GM23248 (cell line): ENCODE measurements at regions not wholly inside any gene's neighbourhood (a gene's known extent, or its start where the extent isn't known, plus 50 kb on each side); places are given as distances from the start of the nearest gene placed in this dataset.
A peak's percentile ranks its signal among the peaks of the same experiment; 100 is the strongest.

Source experiments
- DNase-seq: peaks from one replicate; pipeline ENCODE4 v3.0.0-alpha.2; 2015
- H2AFZ ChIP-seq: fragments of 200-600 bp; sonication (generic); 2 replicates; pipeline ENCODE4 v1.6.1; 2016; ENCODE audit warnings: antibody characterized with exemption
- H3F3A ChIP-seq: fragments of 200-600 bp; sonication (generic); 2 replicates; pipeline ENCODE4 v1.6.1; 2016; ENCODE audit warnings: mild to moderate bottlenecking, antibody characterized with exemption, mixed run types; ENCODE audit not compliant: insufficient read depth
- H3K27ac ChIP-seq: fragments of 200-600 bp; sonication (generic); 2 replicates; pipeline ENCODE4 v1.5.1; 2016; ENCODE audit warnings: mild to moderate bottlenecking
- H3K27me3 ChIP-seq: fragments of 200-600 bp; sonication (generic); replicated peaks from 2 replicates; pipeline ENCODE4 v1.6.1; 2016; ENCODE audit warnings: mild to moderate bottlenecking; ENCODE audit not compliant: insufficient read depth
- H3K36me3 ChIP-seq: fragments of 200-600 bp; sonication (generic); 2 replicates; pipeline ENCODE4 v1.6.1; 2016; ENCODE audit warnings: low read depth, mild to moderate bottlenecking
- H3K4me1 ChIP-seq: fragments of 200-600 bp; sonication (generic); 2 replicates; pipeline ENCODE4 v1.6.1; 2016; ENCODE audit warnings: mild to moderate bottlenecking; ENCODE audit not compliant: insufficient read depth
- H3K4me2 ChIP-seq: fragments of 200-600 bp; sonication (generic); one replicate; pipeline ENCODE4 v1.6.1; 2016; ENCODE audit warnings: mild to moderate bottlenecking; ENCODE audit not compliant: unreplicated experiment
- H3K4me3 ChIP-seq: fragments of 200-600 bp; sonication (generic); 2 replicates; pipeline ENCODE4 v1.5.1; 2016; ENCODE audit warnings: mild to moderate bottlenecking
- H3K79me2 ChIP-seq: fragments of 200-600 bp; sonication (generic); 2 replicates; pipeline ENCODE4 v1.6.1; 2016; ENCODE audit warnings: mild to moderate bottlenecking; ENCODE audit not compliant: insufficient read depth
- H3K9ac ChIP-seq: fragments of 200-600 bp; sonication (generic); 2 replicates; pipeline ENCODE4 v1.6.1; 2016; ENCODE audit warnings: mild to moderate bottlenecking
- H3K9me2 ChIP-seq: fragments of 200-600 bp; sonication (generic); 2 replicates; pipeline ENCODE4 v1.6.1; 2016; ENCODE audit warnings: mixed run types, mild to moderate bottlenecking, moderate library complexity; ENCODE audit not compliant: insufficient read depth
- H3K9me3 ChIP-seq: fragments of 200-600 bp; sonication (generic); one replicate; pipeline ENCODE4 v1.6.1; 2017; ENCODE audit warnings: low read depth
- H4K20me1 ChIP-seq: fragments of 200-600 bp; sonication (generic); 2 replicates; pipeline ENCODE4 v1.6.0; 2016; ENCODE audit not compliant: insufficient read depth
- EZH2 ChIP-seq: fragments of 200-600 bp; sonication (generic); IDR thresholded peaks from 2 replicates; pipeline ENCODE4 v1.6.1; 2018; ENCODE audit warnings: antibody characterized with exemption, mild to moderate bottlenecking; ENCODE audit not compliant: insufficient read depth, poor library complexity, severe bottlenecking
- EZH2phosphoT487 ChIP-seq: fragments of 200-600 bp; sonication (generic); IDR thresholded peaks from 2 replicates; pipeline ENCODE4 v1.6.1; 2018; ENCODE audit warnings: antibody characterized with exemption, moderate library complexity, mild to moderate bottlenecking, low read depth; ENCODE audit not compliant: insufficient read depth
- WGBS, 2 experiments: methylation state at CpG; one replicate each; pipeline ENCODE4 v1.1.6; 2015 to 2017; ENCODE audit warnings: low lambda C conversion rate in 2 of 2, low coverage in 1 of 2; ENCODE audit errors: missing lambda C conversion rate in 2 of 2; 5-methylcytosine and 5-hydroxymethylcytosine counted together
- in situ Hi-C: fragments of 300-500 bp; cut with MboI; formaldehyde crosslinking; loops from 2 replicates; pipeline ENCODE4 v1.15.0; 2020

GRCh38 chr5:67674159-67674655, 477.6 kb upstream of the CD180 start:
- H3K4me2 ChIP-seq = no peak overlapping the region
- no peak overlapping the region for H3K27ac ChIP-seq
- TF ChIP-seq EZH2 (no peak), EZH2phosphoT487 (no peak)
- no peak overlapping the region for H3K4me3 ChIP-seq
- H3F3A ChIP-seq = no peaks in the 10 kb centered on the region
- peaks cover 8% of the 10 kb centered on the region; the same call in 1 of the 2 replicates for H3K4me1 ChIP-seq
- H3K36me3 ChIP-seq = no peaks in the 10 kb centered on the region
- no peaks in the 10 kb centered on the region for H3K79me2 ChIP-seq
- H2AFZ ChIP-seq = no peak overlapping the region
- no peak overlapping the region for H3K9ac ChIP-seq
- no peaks in the 10 kb centered on the region for H4K20me1 ChIP-seq
- H3K9me3 ChIP-seq = no peaks in the 10 kb centered on the region
- in situ Hi-C loops = loop anchor here (25.0 kb wide), 1 partner anchor 588 kb away; no protein-coding TSS in a partner anchor
- no peak for DNase-seq
- no peaks in the 10 kb centered on the region for H3K9me2 ChIP-seq
- no peaks in the 10 kb centered on the region for H3K27me3 ChIP-seq

GRCh38 chr5:67673618-67674017, 477.0 kb upstream of the CD180 start:
- peaks cover 8% of the 10 kb centered on the region; the same call in 1 of the 2 replicates for H3K4me1 ChIP-seq
- no peaks in the 10 kb centered on the region for H3K36me3 ChIP-seq
- no peaks in the 10 kb centered on the region for H4K20me1 ChIP-seq
- H3K9me3 ChIP-seq = no peaks in the 10 kb centered on the region
- TF ChIP-seq EZH2phosphoT487 = no peak
- no peak overlapping the region for H2AFZ ChIP-seq
- H3K27ac ChIP-seq = no peak overlapping the region
- no peak overlapping the region for H3K4me2 ChIP-seq
- no peak for DNase-seq
- H3F3A ChIP-seq = no peaks in the 10 kb centered on the region
- H3K79me2 ChIP-seq = no peaks in the 10 kb centered on the region
- no peak overlapping the region for H3K9ac ChIP-seq
- in situ Hi-C loops = loop anchor here (25.0 kb wide), 1 partner anchor 589 kb away; no protein-coding TSS in a partner anchor
- no peak overlapping the region for H3K4me3 ChIP-seq
- H3K27me3 ChIP-seq = no peaks in the 10 kb centered on the region
- no peaks in the 10 kb centered on the region for H3K9me2 ChIP-seq

- Histone ChIP-seq H4K20me1 (no peaks in the 10 kb centered on the region), H3K27ac (no peak overlapping the region), H3K79me2 (no peaks in the 10 kb centered on the region), H2AFZ (no peak overlapping the region), H3F3A (no peaks in the 10 kb centered on the region), H3K9me3 (no peaks in the 10 kb centered on the region), H3K9ac (no peak overlapping the region), H3K4me2 (no peak overlapping the region), H3K36me3 (no peaks in the 10 kb centered on the region), H3K9me2 (no peaks in the 10 kb centered on the region), H3K27me3 (no peaks in the 10 kb centered on the region), H3K4me1 (peaks cover 8% of the 10 kb centered on the region; the same call in 1 of the 2 replicates), H3K4me3 (no peak overlapping the region)
- in situ Hi-C loops = loop anchor here (25.0 kb wide), 1 partner anchor 589 kb away; no protein-coding TSS in a partner anchor
- no peak for TF ChIP-seq EZH2phosphoT487
- no peak for TF ChIP-seq EZH2
- DNase-seq = no peak
- WGBS, 2 experiments = 83 to 89% methylated on average over 3 of the region's 3 CpGs
These were observed 476.6 kb upstream of the CD180 start for GRCh38 chr5:67673180-67673579.

- Histone ChIP-seq H3K4me1 (peaks cover 8% of the 10 kb centered on the region; the same call in 1 of the 2 replicates), H3K9ac (no peak overlapping the region), H3K79me2 (no peaks in the 10 kb centered on the region), H3K4me2 (no peak overlapping the region), H3K4me3 (no peak overlapping the region), H3K36me3 (no peaks in the 10 kb centered on the region), H2AFZ (no peak overlapping the region), H3K27me3 (no peaks in the 10 kb centered on the region), H3F3A (no peaks in the 10 kb centered on the region), H3K27ac (no peak overlapping the region), H4K20me1 (no peaks in the 10 kb centered on the region), H3K9me2 (no peaks in the 10 kb centered on the region), H3K9me3 (no peaks in the 10 kb centered on the region)
- WGBS, 2 experiments = 60 to 74% methylated on average over 1 of the region's 1 CpG
- in situ Hi-C loops = loop anchor here (25.0 kb wide), 1 partner anchor 590 kb away; no protein-coding TSS in a partner anchor
- DNase-seq = peak; percentile 66
- no peak for TF ChIP-seq EZH2phosphoT487
- TF ChIP-seq EZH2 = no peak
These were observed 476.0 kb upstream of the CD180 start for GRCh38 chr5:67672636-67673035.

- 41 to 60% methylated on average over 2 of the region's 2 CpGs for WGBS, 2 experiments
- no peak overlapping the region for H3K9ac ChIP-seq
- no peaks in the 10 kb centered on the region for H3K79me2 ChIP-seq
- H3K9me2 ChIP-seq = no peaks in the 10 kb centered on the region
- TF ChIP-seq EZH2phosphoT487 (no peak), EZH2 (no peak)
- H3K27me3 ChIP-seq = no peaks in the 10 kb centered on the region
- no peak for DNase-seq
- H3K36me3 ChIP-seq = no peaks in the 10 kb centered on the region
- peaks cover 8% of the 10 kb centered on the region; the same call in 1 of the 2 replicates for H3K4me1 ChIP-seq
- H3K27ac ChIP-seq = no peak overlapping the region
- no peak overlapping the region for H3K4me3 ChIP-seq
- no peak overlapping the region for H3K4me2 ChIP-seq
- no peaks in the 10 kb centered on the region for H4K20me1 ChIP-seq
- in situ Hi-C loops = loop anchor here (25.0 kb wide), 1 partner anchor 592 kb away; no protein-coding TSS in a partner anchor
- H3F3A ChIP-seq = no peaks in the 10 kb centered on the region
- H2AFZ ChIP-seq = no peak overlapping the region
- H3K9me3 ChIP-seq = no peaks in the 10 kb centered on the region
These were observed 473.3 kb upstream of the CD180 start for GRCh38 chr5:67669916-67670315.
